HG03045 (cell line): ENCODE measurements at regions not wholly inside any gene's neighbourhood (a gene's known extent, or its start where the extent isn't known, plus 50 kb on each side); places are given as distances from the start of the nearest gene placed in this dataset.
"Not testable (repeated sequence)": the region's sequence is repeated elsewhere in the genome, so short reads cannot be mapped to it uniquely, and the experiment has no call there.

Experiments
- ATAC-seq: cut with Tn5 transposase; IDR thresholded peaks from one replicate; pipeline ENCODE4 v1.9.1; 2021; ENCODE audit warnings: mild to moderate bottlenecking, moderate library complexity; ENCODE audit not compliant: unreplicated experiment

DNA sequence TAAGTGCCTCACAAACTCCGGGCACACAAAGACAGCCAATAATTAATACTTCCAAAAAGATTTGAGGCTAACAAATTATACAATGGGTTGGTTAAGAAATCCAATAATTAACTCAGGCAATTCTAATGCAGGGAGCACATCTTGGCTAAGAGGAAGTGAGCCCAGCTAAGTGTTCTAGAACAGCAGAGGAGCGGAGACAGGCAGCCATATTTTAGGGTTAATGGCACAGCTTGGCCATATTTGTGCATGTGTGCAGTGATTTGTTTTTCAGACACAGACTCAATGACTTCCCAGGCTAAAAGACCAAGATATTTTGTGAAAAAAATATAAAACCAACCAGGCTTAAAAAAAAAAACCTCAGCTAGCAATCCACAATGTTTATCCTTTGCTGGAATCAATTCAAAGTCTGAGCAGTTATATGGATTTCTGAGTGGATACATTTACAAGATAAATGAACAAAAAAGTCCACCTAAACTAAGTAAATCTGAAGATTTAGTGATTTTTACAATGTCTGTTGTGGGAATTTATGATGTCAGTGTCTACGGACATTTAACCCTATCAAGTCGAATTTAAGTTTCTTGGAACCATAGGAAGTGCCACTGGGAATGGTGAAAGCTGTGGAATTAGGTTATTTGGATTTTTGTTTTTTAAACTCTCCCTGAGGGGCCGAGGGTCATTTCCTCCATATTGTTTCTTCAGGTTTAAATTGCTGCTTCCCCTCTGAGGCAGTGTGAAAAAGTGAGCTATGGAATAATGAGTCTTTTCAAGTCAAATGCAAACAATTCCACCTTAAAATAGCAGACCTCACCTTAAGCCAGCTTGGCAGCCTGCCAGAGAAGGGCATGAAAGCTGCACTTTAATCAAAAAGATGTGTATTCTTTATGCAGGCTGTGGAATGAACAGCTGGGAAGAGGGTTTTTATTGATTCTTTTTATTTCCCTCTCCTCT lies 413.7 kb upstream of the TBL1XR1 start:
- ATAC-seq = no peak

DNA sequence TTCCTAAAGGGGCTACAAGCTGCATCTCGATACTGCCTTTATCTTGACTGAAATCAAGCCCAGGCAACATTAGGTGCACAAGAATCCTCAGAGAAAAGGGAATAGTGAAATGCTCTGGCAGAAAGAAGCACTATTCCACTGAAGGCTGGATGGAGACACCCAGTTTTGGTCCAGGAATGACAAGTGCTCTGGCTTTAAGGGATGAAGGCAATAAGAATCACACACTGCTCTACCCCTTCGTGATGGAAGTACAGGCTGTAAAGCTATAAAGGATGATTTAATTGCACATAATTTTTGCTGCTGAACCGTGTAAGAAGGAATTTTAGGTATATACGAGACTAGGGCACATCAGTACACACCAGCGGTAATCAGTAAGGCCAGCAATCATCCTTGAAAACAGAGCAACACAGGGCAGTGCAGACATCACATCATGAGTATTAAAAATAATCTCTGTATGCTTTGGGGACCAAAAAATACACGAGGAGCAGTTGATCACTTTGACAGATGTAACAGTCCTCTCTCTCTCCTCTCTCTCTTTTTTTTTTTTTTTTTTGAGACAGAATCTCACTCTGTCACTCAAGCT lies 414.6 kb upstream of the TBL1XR1 start:
- ATAC-seq = no peak

DNA sequence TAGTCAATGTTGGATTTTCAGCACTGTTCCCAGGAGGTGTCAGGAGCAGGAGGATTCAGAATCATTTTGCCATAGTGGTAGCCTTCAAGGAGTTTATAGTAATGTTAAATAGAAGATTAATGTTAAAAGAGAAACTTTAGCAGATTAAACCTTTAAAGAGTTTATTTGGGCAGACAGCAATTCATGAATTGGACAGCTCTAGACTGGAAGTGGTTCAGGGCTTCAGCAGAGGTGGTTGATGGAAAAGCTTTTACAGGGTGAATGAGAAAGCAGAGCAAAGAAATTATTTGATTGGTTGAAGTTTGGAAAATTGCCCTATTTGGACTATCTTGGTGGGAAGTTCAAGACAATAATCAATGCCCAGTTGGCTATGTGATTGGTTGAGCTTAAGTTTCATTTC lies 416.6 kb upstream of the TBL1XR1 start:
- ATAC-seq = no peak

DNA sequence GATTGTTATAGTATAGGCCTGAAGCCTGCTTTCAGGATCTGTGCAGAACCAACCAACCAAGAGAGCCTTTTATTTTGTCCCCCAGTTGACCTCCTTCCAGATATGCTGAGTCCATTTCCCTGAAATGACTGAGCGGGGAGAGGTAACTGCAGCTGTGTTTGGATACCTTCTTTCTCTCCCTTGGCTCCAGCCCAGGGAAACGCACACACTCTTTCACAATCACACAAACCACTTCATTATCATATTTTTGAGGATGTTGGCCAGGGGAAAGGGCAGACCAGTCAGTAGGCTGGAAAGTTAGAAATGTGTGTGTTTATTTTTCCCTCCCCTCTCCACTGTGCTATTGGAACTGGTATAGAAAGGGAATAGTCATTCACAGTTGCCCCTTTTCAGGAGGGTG lies 417.7 kb upstream of the TBL1XR1 start:
- no peak for ATAC-seq

DNA sequence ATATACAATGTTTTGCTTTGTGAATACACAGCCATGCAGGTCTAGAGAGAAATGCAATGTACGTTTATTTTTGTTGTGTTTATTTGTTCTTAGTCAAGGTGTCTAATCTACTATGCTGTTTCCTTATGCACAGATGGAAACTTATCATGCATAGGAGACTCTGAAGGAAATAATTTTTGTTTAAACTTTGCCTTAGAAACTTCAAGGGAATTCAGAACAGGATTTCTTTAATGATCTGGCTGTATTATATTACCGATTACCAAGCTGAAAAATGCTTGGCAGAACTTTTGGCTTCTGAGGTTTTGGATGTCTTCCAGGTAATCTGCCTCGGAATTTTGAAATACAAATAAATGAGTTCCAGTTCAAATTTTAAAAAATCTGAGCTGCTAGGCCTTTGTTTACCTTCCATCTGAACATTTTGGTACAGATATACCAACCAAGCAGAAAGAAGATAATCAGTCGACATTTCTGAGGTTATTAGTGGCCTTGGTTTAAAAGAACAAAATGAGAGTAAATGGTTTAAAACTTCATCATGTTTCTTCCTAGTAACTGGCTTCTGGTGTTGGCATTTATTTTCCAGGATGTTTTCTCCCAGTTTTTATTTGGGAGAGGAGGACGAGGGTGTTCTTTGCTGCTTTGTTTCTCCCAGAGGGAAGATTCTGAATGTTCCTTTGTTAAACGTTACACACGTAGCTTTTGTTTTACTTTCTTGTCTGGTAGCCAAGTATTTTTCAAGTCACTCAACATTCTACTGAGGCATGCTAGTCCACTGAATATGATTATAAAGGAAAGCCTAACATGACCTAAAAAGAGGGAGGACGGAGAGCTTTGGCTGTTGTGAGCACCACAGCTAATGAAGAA lies 421.8 kb upstream of the TBL1XR1 start:
- no peak for ATAC-seq

DNA sequence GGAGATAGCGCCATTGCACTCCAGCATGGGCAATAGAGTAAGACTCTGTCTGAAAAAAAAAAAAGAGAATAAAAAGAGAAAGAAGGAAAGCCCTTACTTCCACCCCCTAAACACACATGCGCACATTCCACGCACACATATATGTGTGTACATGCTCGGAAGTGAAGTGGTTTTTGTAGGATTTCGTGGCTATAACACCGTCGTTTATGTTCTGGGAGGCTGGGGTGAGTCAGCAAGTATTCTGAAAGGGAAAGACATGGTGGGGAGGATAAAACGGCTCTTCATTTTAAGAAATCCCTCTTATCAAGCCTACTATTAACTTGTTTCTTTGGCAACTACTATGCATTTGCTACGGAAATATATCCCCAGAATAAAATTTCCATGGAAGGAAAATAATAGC lies 422.8 kb upstream of the TBL1XR1 start:
- ATAC-seq = no peak

DNA sequence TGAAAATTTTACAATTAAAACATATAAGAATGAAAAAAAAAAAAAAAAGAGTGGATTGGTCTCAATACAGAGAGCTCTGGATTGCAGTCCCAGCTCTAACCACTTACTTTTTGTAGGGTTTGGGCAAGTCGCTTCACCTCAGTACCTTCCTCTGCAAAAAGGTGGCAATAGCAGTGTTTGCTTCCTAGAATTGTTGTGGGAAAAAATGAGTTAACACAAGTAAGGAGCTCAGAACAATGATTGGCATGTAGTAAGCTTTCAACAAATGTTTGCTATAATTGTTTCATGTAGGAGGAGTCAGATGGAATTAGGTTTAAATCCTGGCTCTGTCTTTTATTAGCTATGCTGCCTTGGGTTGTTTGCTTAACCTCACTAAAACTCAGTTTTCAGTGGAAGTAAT lies 425.2 kb upstream of the TBL1XR1 start:
- no peak for ATAC-seq

DNA sequence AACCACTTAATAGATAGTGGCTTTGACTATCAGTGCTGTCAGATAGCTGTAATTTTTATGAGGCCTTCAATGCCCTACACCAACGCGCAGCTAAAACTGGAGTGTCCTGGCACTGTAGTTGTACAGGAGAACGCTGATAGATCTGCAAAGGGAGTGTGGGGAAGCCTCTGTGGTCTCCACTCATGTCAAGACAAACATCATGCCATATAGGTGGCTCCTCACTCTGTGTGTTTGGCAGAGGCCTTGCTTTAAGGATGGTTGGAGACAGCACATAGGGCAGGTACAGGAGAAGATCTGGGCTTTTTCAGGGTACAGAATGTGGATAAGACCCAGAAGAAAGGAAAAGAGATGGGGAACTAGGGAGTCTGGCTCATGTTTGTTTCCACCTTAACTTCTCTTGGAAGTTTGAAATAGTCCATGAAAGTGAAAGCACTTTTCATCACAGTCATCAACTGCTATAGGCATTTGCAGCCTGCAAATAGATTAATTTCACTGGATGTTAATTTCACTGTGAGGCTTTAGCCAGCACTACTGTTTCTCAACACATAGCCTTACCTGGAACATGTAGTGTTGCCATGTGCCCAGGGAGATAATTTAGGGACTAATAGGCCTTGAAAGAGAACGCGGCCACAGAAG lies 425.8 kb upstream of the TBL1XR1 start:
- ATAC-seq = no peak

DNA sequence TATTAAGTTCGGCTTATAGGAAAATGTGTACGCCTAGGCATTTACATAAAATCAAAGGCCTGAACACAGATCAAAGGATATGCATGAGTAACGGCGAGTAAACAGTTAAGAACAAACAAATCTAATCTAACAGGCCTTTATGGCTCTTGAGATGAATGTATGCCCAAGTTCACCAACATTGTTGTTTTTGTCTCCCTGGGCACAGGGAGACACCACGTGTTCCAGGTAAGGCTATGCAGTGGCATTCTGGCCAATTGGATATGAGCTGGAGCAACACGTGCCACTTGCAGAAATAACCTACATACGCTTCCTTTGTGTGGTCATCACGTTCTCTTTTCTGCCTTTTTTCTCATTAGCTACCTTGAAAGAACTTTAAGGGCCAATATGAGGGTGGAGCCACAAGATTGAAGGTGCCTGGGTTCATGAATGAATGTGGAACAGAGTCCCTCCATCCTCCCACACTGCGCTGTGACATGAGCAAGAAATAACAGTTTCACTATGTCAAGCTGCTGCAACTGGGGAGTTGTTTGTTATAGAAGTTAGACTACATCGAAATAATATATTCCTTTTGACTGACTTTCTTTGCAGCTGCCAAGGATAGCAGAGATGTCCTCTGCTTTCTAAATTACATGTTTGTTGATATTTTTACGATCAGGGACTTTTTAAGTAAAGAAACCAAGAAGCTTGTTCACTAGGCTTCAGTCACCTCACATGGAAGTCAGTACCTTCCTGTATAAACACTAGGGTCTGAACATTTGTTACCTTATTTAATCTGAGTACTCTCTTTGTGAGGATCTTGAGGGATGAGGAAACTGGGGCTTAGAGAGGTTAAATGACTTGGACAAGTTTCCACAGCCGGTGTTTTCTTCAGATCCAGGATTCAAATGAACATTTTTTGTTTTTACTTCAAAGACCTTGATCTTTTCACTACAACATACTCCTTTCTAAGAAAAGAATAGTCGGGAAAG lies 427.5 kb upstream of the TBL1XR1 start:
- no peak for ATAC-seq

DNA sequence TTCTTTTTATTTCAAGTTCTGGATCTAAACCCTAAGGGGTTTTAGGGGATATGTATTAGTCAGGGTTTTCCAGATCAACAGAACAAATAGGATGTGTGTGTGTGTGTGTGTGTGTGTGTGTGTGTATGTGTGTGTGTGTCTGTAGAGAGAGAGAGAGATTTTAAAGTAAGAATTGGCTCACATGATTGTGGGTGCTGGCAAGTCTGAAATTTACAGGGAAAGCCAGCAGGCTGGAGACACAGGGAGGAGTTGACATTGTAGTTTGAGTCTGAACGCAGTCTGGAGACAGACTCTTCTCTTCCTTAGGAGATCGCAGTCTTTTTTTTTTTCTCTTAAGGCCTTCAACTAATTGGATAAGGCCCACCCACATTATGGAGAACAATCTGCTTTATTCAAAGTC lies 428.8 kb upstream of the TBL1XR1 start:
- no peak for ATAC-seq

DNA sequence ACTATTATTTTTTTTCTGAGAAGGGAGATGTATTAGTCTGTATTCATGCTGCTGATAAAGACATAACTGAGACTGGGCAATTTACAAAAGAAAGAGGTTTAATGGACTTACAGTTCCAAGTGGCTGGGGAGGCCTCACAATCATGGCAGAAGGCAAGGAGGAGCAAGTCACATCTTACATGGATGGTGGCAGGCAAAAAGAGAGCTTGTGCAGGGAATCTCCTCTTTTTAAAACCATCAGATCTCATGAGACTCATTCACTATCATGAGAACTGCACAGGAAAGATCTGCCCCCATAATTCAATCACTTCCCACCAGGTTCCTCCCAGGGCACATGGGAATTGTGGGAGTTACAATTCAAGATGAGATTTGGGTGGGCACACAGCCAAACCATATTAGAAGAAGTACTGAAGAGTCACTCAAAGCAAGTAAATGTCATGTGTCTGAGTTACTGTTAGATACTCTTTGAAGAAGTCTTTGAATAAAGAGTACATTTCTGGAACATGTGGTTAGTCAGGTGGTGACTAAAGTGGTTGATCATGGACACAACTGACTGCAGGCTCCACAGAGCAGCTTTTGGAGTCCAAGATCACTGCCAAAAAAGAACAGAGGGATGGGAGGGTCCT lies 430.9 kb upstream of the TBL1XR1 start:
- ATAC-seq = not testable (repeated sequence)

DNA sequence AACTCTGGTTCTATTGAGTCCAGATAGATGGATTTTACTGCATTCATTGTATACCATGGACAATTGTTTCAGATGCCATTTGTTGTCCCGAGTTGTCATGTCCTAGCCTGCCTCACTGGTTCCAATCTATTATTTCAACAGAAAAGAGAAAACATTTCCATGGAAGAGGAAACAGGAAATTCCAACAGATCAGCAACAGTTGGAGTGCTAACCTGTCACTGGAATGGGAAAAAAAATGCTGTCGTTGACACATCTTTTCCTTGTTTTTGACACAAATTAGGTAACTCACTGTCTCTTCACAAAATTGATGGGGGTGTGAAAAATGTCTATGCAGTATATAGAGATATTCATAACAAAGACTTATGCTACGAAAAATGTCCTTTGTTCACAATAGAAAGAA lies 432.0 kb upstream of the TBL1XR1 start:
- no peak for ATAC-seq

DNA sequence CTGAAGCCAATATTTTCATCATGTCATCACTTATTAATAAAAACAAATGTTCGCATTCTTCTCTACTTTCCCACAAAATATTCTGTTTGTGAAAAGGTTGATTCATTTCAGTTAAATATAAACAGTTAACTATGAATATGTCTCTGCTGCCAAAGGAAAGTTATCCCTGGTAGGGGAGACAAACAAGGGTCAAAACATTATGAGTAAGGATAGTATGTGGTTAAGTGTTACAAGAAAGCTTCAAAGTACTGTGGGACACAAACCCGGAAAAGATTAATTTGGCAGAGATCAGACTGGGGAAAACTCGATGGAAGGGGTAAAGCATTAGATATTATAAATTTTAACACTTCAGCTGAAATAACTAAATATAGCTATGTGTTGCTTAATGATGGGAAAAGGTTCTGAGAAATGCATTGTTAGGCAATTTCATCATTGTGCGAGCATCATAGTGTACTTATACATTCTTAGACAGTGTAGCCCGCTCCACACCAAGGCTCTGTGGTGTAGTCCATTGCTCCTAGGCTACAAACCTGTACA lies 436.5 kb upstream of the TBL1XR1 start:
- no peak for ATAC-seq

DNA sequence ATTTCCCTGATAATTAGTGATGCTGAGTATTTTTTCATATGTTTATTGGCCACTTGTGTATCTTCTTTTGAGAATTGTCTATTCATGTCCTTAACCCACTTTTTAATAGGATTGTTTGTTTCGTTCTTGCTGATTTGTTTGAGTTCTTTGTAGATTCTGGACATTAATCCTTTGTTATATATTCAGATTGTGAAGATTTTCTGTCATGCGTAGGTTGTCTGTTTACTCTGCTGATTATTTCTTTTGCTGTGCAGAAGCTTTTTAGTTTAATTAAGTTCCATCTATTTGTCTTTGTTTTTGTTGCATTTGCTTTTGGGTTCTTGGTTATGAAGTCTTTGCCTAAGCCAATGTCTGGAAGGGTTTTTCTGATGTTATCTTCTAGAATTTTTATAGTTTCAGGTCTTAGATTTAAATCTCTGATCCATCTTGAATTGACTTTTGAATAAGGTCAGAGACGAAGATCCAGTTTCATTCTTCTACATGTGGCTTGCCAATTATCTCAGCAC lies 438.4 kb upstream of the TBL1XR1 start:
- not testable (repeated sequence) for ATAC-seq

DNA sequence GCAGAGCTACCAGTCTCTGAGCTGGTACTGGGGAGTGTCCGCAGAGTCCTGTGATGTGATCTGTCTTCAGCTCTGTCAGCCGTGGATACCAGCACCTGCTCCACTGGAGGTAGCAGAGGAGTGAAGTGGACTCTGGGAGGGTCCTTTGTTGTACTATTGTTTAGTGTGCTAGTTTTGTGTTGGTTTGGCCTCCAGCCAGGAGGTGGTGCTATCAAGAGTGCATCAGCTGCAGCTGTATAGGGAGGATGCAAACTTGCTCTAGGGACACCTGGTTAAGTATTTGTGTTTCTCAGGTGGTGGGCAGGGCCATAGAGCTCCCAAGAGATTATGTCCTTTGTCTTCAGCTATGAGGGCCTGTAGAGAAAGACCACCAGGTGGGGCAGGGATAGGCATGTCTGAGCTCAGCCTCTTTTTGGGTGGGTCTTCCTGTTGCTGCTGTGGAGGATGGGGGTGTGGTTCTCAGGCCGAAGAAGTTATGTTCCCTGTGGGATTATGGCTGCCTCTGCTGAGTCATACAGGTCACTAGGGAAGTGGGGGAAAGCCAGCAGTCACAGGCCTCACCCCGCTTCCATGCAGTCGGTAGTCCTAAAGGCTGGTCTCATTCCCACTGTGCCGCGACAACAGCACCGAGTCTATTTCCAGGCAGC lies 443.2 kb upstream of the TBL1XR1 start:
- no peak for ATAC-seq

DNA sequence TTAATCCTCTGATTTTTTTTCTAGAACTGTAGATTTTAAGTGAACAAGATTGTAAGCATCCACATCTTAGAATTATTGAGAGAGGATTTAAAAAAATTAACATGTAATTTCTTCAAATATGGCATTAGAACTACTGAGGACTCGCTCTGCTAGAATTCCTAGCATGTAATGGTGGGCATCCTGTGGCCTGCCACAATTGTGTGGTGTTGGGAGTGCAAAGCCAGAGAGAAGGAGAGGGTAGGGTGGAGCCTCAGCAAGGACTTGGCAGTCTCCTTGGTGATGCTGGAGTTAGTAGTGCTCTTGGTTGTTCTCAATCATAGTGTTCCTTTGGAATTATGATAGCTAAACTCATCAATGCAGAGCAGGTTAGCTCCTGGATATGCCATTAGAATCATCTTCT lies 443.9 kb upstream of the TBL1XR1 start:
- ATAC-seq = no peak

DNA sequence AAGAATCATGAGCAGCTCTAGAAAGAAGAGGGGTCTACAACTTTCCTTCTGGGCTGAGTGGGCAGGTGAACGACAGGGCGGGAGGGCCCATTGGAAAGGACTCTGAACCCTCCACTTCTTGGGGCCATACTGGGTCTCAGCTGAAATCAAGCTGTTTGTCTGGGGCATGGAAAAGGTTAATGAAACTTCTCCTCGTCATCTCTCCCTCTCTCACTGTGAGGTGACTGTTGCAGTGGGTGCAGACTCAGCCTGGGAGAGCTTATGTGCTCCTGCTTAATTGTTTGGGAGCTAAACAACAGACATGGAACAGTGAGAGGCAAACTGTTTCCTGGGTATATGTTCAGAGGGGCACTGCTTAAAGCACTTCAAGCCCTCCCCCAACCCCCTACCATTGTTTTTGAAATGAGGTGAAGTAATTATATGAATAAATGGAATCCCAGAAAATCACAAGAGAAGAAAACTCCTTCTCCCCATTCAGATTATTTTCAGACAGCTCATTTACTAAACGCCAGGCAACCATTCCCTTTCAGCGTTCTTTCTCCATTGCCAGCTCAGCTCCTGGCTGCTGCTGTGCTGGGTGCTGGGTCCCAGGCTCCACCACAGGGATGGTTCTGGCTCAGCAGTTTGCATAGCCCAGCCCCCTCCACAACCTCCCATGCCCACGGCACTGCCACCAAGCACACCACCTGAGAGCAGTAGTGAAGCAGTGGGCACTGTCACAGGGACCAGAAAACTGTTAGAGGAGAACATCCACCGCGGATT lies 444.9 kb upstream of the TBL1XR1 start:
- no peak for ATAC-seq

DNA sequence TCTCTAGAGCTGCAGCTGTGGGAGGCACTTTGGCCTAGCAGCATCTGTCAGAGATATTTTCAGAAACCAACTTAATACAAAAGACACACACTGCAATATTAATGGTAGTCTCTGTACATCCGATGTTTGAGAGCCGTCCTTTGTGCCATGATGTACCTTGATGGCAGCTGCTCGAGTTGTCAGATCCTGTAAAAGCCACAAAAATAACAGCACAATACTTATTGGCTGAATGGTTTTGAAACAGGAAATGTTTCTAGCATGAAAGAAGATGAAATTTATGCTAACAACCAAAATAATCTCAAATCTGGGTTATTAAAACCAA lies 445.5 kb upstream of the TBL1XR1 start:
- no peak for ATAC-seq
